Right lobe of liver (tissue), 4 donors: ENCODE measurements at regions not wholly inside any gene's neighbourhood (a gene's known extent, or its start where the extent isn't known, plus 50 kb on each side); places are given as distances from the start of the nearest gene placed in this dataset.

Experiments used
- CTCF ChIP-seq, 4 donors: fragments of 200-600 bp in 3 of 4; fragments of 450-650 bp in 1 of 4; IDR thresholded peaks; one replicate each; pipeline versions ENCODE4 v1.5.1 to v1.8.0; 2016 to 2022; ENCODE audit warnings: antibody characterized with exemption in 4 of 4, mild to moderate bottlenecking in 2 of 4
- POLR2A ChIP-seq: fragments of 450-650 bp; IDR thresholded peaks from one replicate; pipeline ENCODE4 v1.6.1; 2017; ENCODE audit warnings: antibody characterized with exemption, mild to moderate bottlenecking
- donor health status: DM: no; HTN: no; CAD: no.
- donor health status: DM: no; HTN: no; CAD: no.
- donor health status: DM: no; HTN: yes; CAD: no.

- TF ChIP-seq CTCF (IDR thresholded peaks at IDR 0.05) (no peak), POLR2A (no peak)
Measured at GRCh38 chr12:93215290-93215678, 162.4 kb upstream of the NUDT4 start.
